PFSK-1 (cell line): ENCODE measurements at regions not wholly inside any gene's neighbourhood (a gene's known extent, or its start where the extent isn't known, plus 50 kb on each side); places are given as distances from the start of the nearest gene placed in this dataset.

Experiments
- FOXP2 ChIP-seq: optimal IDR thresholded peaks from 2 replicates; pipeline ENCODE3; 2011; ENCODE audit warnings: borderline replicate concordance, control low read depth, inconsistent platforms; ENCODE audit not compliant: insufficient read depth; ENCODE audit errors: extremely low read length, extremely low read depth
- POLR2AphosphoS5 ChIP-seq: IDR thresholded peaks from 2 replicates; pipeline ENCODE4 v1.6.1; 2012; ENCODE audit warnings: low read depth, mild to moderate bottlenecking, control low read depth, low read length, moderate library complexity
- REST ChIP-seq, 2 experiments: IDR thresholded peaks; 2 replicates each; pipeline versions ENCODE4 v1.6.1 to v1.8.0; 2011 to 2012; ENCODE audit warnings: low read depth in 2 of 2, low read length in 2 of 2, control low read depth in 1 of 2, inconsistent platforms in 1 of 2, mild to moderate bottlenecking in 1 of 2, moderate library complexity in 1 of 2; ENCODE audit not compliant: insufficient read depth in 1 of 2
- SIN3A ChIP-seq: IDR thresholded peaks from 2 replicates; pipeline ENCODE4 v1.6.1; 2012; ENCODE audit warnings: mild to moderate bottlenecking, low read length, moderate library complexity, borderline replicate concordance; ENCODE audit not compliant: insufficient read depth
- TAF1 ChIP-seq: IDR thresholded peaks from 2 replicates; pipeline ENCODE4 v1.6.1; 2012; ENCODE audit warnings: low read length, control low read depth, borderline replicate concordance; ENCODE audit not compliant: insufficient read depth

- TF ChIP-seq FOXP2 (no peak), POLR2AphosphoS5 (no peak), TAF1 (no peak), REST (IDR thresholded peaks at IDR 0.05; ENCODE audit: insufficient read depth in 1 of 2, low read depth in 2 of 2, low read length in 2 of 2) (no peak), SIN3A (no peak)
Measured at GRCh38 chr4:123952530-123953274, 556.1 kb downstream of the SPRY1 start.

- TF ChIP-seq REST (IDR thresholded peaks at IDR 0.05; ENCODE audit: insufficient read depth in 1 of 2, low read depth in 2 of 2, low read length in 2 of 2): no peak
- TF ChIP-seq POLR2AphosphoS5: no peak
- TF ChIP-seq SIN3A: no peak
- TF ChIP-seq FOXP2: no peak
- no peak for TF ChIP-seq TAF1
Measured at GRCh38 chr4:123953566-123953965, 557.0 kb downstream of the SPRY1 start.

- no peak for TF ChIP-seq TAF1
- TF ChIP-seq FOXP2: no peak
- no peak for TF ChIP-seq POLR2AphosphoS5
- no peak for TF ChIP-seq REST (IDR thresholded peaks at IDR 0.05; ENCODE audit: insufficient read depth in 1 of 2, low read depth in 2 of 2, low read length in 2 of 2)
Measured at GRCh38 chr4:123954220-123954619, 557.6 kb downstream of the SPRY1 start.

- no peak for TF ChIP-seq FOXP2
- TF ChIP-seq REST (IDR thresholded peaks at IDR 0.05; ENCODE audit: insufficient read depth in 1 of 2, low read depth in 2 of 2, low read length in 2 of 2): no peak
- no peak for TF ChIP-seq TAF1
- no peak for TF ChIP-seq POLR2AphosphoS5
- TF ChIP-seq SIN3A: no peak
Measured at GRCh38 chr4:123955167-123955800, 558.7 kb downstream of the SPRY1 start.
